ENCODE measurements at regions not wholly inside any gene's neighbourhood (a gene's known extent, or its start where the extent isn't known, plus 50 kb on each side); places are given as distances from the start of the nearest gene placed in this dataset.
"Not testable (repeated sequence)": the region's sequence is repeated elsewhere in the genome, so short reads cannot be mapped to it uniquely, and the experiment has no call there.

DNA sequence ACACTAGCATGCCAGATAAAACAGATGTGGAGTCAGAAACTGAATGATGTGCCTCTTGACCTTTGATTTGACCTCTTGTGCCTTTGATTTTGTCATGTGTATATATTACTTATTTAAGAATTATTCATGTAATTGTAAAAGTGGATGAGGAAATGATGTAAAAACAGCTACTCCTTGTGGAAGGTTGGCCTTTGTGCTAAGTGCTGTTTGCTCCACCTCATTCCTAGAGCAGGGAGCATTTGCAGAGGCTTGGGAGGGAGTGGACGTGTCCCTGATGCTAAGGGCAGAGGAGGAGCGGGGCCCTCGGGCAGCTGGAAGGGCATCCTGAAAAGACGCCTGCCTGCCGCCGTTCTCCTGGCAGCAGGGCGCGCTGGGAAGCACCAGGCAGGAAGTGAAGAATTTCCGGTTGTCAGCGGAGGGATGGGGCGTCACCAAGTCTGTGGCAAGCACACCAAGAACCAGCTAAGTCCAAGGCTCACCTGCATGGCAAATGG, 197.6 kb upstream of the ZNF32 start:
- peak; percentile 11 for DNase-seq (ENCODE audit: low read depth)
- H3K4me3 ChIP-seq (ENCODE audit: low read depth, low read length) = no peak overlapping the region
- TF ChIP-seq, protein P1, sequence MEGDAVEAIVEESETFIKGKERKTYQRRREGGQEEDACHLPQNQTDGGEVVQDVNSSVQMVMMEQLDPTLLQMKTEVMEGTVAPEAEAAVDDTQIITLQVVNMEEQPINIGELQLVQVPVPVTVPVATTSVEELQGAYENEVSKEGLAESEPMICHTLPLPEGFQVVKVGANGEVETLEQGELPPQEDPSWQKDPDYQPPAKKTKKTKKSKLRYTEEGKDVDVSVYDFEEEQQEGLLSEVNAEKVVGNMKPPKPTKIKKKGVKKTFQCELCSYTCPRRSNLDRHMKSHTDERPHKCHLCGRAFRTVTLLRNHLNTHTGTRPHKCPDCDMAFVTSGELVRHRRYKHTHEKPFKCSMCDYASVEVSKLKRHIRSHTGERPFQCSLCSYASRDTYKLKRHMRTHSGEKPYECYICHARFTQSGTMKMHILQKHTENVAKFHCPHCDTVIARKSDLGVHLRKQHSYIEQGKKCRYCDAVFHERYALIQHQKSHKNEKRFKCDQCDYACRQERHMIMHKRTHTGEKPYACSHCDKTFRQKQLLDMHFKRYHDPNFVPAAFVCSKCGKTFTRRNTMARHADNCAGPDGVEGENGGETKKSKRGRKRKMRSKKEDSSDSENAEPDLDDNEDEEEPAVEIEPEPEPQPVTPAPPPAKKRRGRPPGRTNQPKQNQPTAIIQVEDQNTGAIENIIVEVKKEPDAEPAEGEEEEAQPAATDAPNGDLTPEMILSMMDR (IDR thresholded peaks at IDR 0.05; ENCODE audit: insufficient read depth, low read depth, low read length, missing control alignments) = no peak

DNA sequence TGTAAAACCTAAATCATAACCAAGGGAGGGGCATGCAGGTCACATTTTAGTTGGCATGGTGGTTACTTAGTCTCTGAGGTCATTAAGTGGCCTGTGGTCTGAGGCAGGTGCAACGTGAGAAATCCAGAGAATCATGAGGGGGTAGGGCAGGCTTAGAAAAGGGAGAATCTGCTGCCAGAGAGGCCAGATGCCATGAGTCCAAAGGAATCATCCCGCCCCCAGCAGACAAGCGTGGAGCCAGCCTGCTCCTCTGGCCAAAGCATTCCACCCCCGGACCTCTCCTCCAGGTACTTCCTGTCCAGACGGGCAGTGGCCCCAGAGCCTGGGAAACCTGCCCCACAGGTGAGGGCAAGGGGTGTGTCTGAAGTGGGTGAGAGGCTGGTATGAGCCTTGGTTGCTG, 196.4 kb upstream of the ZNF32 start:
- no peak for DNase-seq (ENCODE audit: low read depth)
- TF ChIP-seq, protein P1 (IDR thresholded peaks at IDR 0.05; ENCODE audit: insufficient read depth, low read depth, low read length, missing control alignments) = no peak
- H3K4me3 ChIP-seq (ENCODE audit: low read depth, low read length) = no peak overlapping the region

DNA sequence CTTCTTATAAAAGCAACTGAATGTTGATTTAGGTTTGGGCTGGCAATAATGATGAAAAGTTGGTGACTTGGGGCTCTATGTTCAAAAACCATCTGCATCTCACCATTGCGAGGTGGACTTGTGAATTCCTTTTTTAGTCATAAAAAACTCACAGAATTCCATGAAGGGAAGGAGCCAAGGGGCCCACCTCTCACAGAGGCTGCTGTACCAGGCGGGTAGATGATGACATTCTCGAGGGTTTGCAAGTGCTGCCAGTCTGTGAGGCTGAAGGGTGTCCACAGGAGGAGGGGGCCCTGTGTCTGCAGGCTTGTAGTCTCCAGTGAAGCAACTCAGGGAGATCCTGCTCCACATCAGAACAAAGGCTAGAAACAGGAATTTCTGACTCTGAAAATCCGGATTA, 195.5 kb upstream of the ZNF32 start:
- no peak for DNase-seq (ENCODE audit: low read depth)
- no peak overlapping the region for H3K4me3 ChIP-seq (ENCODE audit: low read depth, low read length)
- TF ChIP-seq, protein P1 (IDR thresholded peaks at IDR 0.05; ENCODE audit: insufficient read depth, low read depth, low read length, missing control alignments) = no peak

DNA sequence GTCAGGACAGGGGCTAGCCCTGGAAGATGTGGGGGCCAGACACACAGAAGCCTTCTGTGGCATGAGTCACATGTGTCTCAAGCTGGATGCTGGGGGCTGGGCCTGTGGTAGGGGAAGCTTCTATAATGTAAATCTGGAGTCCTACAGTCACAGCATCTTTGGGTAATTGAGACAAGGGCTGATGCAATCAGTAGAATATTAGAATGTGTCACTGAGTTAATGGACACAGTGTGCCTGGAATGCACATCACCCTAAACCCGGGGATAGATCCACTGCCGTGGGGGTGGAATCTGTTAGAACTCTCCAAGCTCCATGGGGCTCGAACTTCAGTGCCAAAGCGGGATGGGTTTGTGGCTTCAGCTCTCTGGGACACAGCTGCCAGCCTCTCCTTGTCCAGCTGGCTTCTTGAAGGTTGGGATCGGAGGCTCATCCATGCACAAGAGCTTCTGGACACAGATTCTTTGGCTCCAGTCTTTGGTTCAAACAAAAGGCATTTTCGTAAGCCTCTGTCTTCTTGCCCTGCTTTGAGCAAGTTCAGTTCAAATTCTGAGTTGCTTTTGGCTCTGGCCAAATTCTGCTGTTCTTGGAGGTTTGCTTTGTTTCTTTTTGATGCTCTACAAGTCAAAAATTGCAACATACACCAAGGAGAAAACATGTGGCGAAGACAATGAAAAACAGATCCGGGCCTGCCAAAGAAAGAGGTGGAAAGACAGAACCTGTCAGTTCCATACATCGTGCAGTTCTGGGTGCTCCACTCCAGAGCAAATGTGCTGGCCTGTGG, 194.8 kb upstream of the ZNF32 start:
- no peak for DNase-seq (ENCODE audit: low read depth)
- H3K4me3 ChIP-seq (ENCODE audit: low read depth, low read length) = no peak overlapping the region
- TF ChIP-seq, protein P1 (IDR thresholded peaks at IDR 0.05; ENCODE audit: insufficient read depth, low read depth, low read length, missing control alignments) = no peak

DNA sequence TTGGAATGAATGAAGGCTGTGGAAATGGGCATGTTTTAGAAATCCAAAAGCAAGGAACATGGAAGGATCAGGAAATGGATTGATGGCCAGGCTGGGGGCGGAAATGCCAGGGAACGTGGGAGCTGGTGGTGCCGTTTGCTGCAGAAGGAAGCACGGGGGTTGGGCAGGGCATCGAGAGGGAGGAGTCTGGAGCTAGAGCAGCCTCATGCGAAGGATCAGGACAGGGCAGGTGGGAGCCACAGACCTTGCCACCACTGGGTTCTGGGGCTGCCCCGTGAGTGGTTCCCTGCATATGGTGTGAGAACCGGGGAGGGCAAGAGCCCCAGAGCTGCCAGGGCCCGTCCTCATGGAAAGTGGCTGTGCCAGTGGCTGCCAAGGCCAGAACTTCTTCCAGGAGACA, 193.8 kb upstream of the ZNF32 start:
- H3K4me3 ChIP-seq (ENCODE audit: low read depth, low read length) = no peak overlapping the region
- TF ChIP-seq, protein P1 (IDR thresholded peaks at IDR 0.05; ENCODE audit: insufficient read depth, low read depth, low read length, missing control alignments) = no peak
- no peak for DNase-seq (ENCODE audit: low read depth)

DNA sequence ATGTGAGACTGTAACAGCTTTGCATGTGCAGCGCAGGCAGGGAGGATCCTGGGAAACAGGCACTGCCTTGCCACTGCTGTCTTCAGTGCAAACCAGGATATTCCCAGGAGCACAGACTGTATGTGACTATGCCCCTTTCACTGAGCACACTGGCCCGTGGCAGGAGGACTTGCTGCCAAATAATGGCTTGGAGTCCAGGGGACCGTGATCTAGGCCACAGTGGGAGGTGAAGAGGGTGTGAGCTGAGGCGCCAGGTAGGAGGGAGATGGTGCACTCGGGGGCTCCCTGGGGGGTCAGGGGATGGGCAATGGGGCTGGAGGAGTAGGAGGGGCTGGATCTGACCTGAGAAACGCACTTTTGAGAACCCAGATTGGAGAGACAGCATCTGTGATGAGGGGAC, 193.4 kb upstream of the ZNF32 start:
- no peak for DNase-seq (ENCODE audit: low read depth)
- TF ChIP-seq, protein P1 (IDR thresholded peaks at IDR 0.05; ENCODE audit: insufficient read depth, low read depth, low read length, missing control alignments) = no peak

DNA sequence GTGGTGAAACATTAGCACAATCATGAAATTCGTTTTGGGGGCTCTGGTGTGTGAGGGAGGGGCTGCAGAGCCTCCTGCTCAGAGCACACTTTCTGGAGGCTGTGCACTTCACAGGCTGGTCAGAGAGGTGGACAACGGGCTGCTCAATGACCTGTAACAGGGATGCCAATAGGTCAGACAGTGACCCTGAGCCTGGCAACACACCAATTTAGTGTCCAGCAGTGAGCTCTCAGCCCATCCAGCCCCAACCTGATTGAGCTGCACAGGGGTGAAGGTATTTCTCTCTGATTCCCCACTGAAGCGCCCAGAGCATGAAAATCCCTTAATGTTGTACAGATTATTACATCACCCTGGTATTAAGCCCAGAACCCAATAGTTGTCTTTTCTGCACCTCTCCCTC, 191.3 kb upstream of the ZNF32 start:
- DNase-seq (ENCODE audit: low read depth) = no peak
- H3K4me3 ChIP-seq (ENCODE audit: low read depth, low read length) = no peak overlapping the region
- TF ChIP-seq, protein P1 (IDR thresholded peaks at IDR 0.05; ENCODE audit: insufficient read depth, low read depth, low read length, missing control alignments) = no peak

More for the DNA sequence above, 193.4 kb upstream of the ZNF32 start:
- H3K4me3 ChIP-seq (ENCODE audit: low read depth, low read length) = no peak overlapping the region

DNA sequence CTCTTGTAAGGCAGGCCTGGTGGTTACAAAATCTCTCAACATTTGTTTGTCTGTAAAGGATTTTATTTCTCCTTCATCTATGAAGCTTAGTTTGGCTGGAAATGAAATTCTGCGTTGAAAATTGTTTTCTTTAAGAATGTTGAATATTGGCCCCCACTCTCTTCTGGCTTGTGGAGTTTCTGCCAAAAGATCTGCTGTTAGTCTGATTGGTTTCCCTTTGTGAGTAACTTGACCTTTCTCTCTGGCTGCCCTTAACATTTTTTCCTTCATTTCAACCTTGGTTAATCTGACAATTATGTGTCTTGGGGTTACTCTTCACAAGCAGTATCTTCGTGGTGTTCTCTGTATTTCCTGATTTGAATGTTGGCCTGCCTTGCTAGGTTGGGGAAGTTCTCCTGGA, 186.1 kb upstream of the ZNF32 start:
- DNase-seq (ENCODE audit: low read depth); H3K4me3 ChIP-seq (ENCODE audit: low read depth, low read length): not testable (repeated sequence)

All from GM12865 (cell line).